ENCODE measurements at regions not wholly inside any gene's neighbourhood (a gene's known extent, or its start where the extent isn't known, plus 50 kb on each side); places are given as distances from the start of the nearest gene placed in this dataset.
"Not testable (repeated sequence)": the region's sequence is repeated elsewhere in the genome, so short reads cannot be mapped to it uniquely, and the experiment has no call there.

DNA sequence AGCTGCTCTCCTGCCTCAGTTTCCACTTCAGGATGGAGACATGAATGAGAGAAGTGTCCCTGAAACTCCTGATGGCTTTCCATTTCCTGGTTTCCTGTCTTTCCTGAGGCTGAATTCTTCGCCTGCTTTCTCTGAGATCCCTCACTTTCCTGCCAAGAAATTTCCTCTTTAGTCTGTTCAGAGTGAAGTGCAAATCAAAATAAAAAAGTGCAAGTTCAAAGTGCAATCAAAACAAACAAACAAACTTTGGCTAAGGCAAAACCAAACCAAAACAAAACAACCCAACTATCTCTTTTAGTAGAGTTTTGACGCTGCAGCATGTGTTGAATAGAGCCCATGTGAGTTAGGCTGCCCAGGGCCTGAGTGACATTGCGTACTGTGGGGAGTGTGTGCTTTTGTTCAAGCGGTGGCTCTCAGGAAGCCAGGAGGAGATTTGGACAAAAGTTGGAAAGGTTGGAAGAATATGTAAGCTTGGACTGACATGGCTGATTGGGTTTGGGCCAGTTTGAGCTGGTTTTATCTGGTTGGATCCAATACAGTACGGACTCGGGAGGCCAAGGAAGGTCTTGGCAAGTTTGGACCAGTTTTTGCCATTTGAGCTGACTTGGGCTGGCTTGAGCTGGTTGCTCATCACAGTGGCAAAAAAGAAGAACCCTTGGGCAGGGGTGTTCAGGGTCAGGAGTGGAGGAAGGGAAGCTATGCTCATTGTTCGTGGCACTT lies 61.1 kb upstream of the TINAGL1 start:
- no peak for DNase-seq
- Histone ChIP-seq H3K27ac (no peak overlapping the region), H3K27me3 (replicated peaks) (peaks cover 9% of the 10 kb centered on the region), H3K36me3 (replicated peaks) (no peaks in the 10 kb centered on the region), H3K4me3 (ENCODE audit: low read depth, low read length) (no peak overlapping the region)
- in situ Hi-C loops (cut with HindIII; ENCODE audit: low pct_ligation_motif_present, low sequenced_read_pairs): no loop called here
- TF ChIP-seq, protein P1, sequence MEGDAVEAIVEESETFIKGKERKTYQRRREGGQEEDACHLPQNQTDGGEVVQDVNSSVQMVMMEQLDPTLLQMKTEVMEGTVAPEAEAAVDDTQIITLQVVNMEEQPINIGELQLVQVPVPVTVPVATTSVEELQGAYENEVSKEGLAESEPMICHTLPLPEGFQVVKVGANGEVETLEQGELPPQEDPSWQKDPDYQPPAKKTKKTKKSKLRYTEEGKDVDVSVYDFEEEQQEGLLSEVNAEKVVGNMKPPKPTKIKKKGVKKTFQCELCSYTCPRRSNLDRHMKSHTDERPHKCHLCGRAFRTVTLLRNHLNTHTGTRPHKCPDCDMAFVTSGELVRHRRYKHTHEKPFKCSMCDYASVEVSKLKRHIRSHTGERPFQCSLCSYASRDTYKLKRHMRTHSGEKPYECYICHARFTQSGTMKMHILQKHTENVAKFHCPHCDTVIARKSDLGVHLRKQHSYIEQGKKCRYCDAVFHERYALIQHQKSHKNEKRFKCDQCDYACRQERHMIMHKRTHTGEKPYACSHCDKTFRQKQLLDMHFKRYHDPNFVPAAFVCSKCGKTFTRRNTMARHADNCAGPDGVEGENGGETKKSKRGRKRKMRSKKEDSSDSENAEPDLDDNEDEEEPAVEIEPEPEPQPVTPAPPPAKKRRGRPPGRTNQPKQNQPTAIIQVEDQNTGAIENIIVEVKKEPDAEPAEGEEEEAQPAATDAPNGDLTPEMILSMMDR (IDR thresholded peaks at IDR 0.05; ENCODE audit: low read depth, low read length, missing control alignments): no peak

DNA sequence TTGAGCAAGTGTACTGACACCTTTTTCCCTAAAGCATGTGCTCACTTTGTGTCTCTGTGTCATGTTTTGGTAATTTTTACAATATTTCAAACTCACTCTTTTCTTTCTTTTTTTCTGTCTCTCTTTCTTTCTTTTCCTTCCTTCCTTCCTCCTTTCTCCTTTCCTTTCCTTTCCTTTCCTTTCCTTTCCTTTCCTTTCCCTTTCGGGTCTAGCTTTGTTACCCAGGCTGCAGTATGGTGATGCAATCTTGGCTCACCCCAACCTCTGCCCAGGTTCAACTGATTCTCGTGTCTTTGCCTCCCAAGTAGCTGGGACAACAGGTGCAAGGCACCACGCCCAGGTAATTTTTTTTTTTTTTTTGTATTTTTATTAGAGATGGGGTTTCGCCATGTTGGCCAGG lies 60.4 kb upstream of the TINAGL1 start:
- in situ Hi-C loops (cut with HindIII; ENCODE audit: low pct_ligation_motif_present, low sequenced_read_pairs): no loop called here
- Histone ChIP-seq H3K27me3 (replicated peaks) (peaks cover 7% of the 10 kb centered on the region), H3K36me3 (replicated peaks) (no peaks in the 10 kb centered on the region), H3K4me3 (ENCODE audit: low read depth, low read length) (no peak overlapping the region), H3K27ac (no peak overlapping the region)
- DNase-seq: no peak
- TF ChIP-seq, protein P1 (IDR thresholded peaks at IDR 0.05; ENCODE audit: low read depth, low read length, missing control alignments): no peak

DNA sequence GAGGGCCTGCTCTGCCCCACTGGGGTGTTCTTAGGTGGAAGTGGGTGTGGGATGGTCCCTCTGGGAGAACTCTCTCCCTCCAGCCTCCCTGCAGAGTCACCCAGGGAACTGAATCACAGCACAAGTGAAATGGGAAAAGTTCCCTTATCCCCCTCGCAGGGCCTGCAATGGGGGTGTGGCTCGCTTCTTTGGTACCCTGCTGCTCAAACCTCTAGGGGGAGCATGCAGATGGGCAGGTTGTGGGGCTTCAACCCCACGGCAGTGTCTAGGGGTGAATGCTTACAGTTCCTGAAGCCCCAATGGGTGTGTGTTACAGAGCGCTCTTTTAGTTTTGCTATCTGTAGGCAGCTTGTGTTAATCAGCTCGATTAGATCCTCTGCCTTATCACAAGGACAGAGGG lies 59.0 kb upstream of the TINAGL1 start:
- H3K36me3 ChIP-seq (replicated peaks): no peaks in the 10 kb centered on the region
- no peak overlapping the region for H3K4me3 ChIP-seq (ENCODE audit: low read depth, low read length)
- no peak for DNase-seq
- no peak overlapping the region for H3K27ac ChIP-seq
- no peaks in the 10 kb centered on the region for H3K27me3 ChIP-seq (replicated peaks)
- in situ Hi-C loops (cut with HindIII; ENCODE audit: low pct_ligation_motif_present, low sequenced_read_pairs): no loop called here
- TF ChIP-seq, protein P1 (IDR thresholded peaks at IDR 0.05; ENCODE audit: low read depth, low read length, missing control alignments): peak; percentile 12

DNA sequence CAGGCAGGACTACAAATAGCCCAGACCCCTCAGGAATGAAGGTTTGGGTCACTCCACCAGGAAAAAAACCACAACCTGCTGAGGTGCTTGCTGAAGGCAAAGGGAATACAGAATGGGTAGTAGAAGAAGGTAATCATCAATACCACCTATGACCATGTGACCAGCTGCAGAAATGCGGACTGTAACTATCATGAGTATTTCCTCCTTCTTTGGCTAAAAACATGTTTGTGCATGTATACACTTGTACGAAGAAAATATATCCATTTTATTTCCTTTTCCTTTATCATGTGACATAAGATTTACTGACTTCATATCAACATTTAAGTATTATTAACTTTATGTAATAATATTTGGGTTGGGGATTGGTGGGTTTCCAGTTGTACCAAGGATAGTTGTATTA lies 58.3 kb upstream of the TINAGL1 start:
- H3K27ac ChIP-seq; H3K36me3 ChIP-seq (replicated peaks); H3K4me3 ChIP-seq (ENCODE audit: low read depth, low read length); in situ Hi-C loops (cut with HindIII; ENCODE audit: low pct_ligation_motif_present, low sequenced_read_pairs); H3K27me3 ChIP-seq (replicated peaks); DNase-seq: not testable (repeated sequence)

DNA sequence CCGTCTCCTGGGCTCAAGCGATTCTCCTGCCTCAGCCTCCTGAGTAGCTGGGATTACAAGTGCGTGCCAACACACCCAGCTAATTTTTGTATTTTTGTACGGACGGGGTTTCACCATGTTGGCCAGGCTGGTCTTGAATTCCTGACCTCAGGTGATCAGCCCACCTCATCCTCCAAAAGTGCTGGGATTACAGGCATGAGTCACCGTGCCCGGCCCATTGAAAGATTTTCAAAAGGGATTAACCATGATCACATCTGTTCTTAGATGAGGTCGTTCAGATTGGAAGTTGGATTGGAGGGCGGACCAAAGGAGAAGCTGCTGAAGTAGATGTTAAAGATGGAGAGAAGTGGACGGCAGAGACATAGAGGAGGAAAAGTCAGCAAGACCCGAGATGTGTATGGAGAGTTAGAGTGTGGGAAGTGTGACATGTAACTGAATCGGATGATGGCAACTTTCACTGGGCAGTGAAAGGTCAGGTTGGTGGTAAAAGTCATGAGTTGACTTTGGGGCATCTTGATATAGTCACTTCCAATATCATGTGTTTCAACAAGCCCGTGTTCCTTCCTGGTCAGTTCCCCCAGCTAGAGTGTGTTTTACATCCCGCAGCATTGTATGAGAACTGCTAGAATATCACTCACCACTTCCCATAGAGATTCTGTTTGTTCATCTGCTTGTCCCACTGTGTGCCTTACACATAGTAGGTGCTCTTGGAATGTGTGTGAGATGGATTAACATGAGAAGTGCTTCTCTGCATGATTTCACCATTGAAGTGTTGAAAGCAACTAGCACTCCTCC lies 54.4 kb upstream of the TINAGL1 start:
- Histone ChIP-seq H3K27ac (no peak overlapping the region), H3K36me3 (replicated peaks) (no peaks in the 10 kb centered on the region), H3K27me3 (replicated peaks) (no peaks in the 10 kb centered on the region), H3K4me3 (ENCODE audit: low read depth, low read length) (no peak overlapping the region)
- in situ Hi-C loops (cut with HindIII; ENCODE audit: low pct_ligation_motif_present, low sequenced_read_pairs): no loop called here
- DNase-seq: no peak
- TF ChIP-seq, protein P1 (IDR thresholded peaks at IDR 0.05; ENCODE audit: low read depth, low read length, missing control alignments): no peak

DNA sequence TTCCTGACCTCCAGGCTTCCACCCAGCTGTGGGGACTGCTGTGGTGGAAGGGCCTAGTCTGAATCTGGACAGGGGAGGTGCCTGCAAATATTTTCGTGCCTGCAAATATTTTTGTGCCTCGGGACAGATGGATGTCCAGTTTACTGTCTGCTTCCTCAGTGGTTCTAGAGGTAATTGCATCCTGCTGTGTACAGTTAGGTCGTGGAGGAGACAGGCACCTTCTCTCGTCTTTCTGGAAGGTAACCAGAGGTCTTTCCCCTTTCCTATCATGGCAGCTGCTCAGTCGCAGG lies 53.8 kb upstream of the TINAGL1 start:
- in situ Hi-C loops (cut with HindIII; ENCODE audit: low pct_ligation_motif_present, low sequenced_read_pairs): no loop called here
- no peak overlapping the region for H3K4me3 ChIP-seq (ENCODE audit: low read depth, low read length)
- TF ChIP-seq, protein P1 (IDR thresholded peaks at IDR 0.05; ENCODE audit: low read depth, low read length, missing control alignments): no peak

More for the DNA sequence above, 53.8 kb upstream of the TINAGL1 start:
- H3K27ac ChIP-seq: no peak overlapping the region
- no peaks in the 10 kb centered on the region for H3K27me3 ChIP-seq (replicated peaks)
- no peaks in the 10 kb centered on the region for H3K36me3 ChIP-seq (replicated peaks)
- no peak for DNase-seq

All from brain microvascular endothelial cell (primary cell).